ENCODE measurements at regions not wholly inside any gene's neighbourhood (a gene's known extent, or its start where the extent isn't known, plus 50 kb on each side); places are given as distances from the start of the nearest gene placed in this dataset.

DNA sequence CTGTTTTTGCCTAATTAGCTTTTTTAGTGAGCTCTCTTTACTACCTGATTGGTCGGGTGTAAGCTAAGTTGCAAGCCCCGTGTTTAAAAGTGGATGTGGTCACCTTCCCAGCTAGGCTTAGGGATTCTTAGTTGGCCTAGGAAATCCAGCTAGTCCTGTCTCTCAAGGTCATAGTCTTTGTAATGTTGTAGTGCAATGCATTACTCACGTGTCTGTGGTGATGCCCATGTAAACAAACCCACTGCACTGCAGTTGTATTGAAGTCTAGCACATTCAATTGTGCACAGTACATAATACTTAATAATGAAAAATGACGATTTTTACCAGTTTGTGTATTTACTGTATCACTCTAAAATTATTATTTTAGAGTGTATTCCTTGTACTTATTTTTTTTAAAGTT, 335.5 kb downstream of the NUAK1 start:
- H3K36me3 Mint-ChIP-seq = no peaks in the 10 kb centered on the region

DNA sequence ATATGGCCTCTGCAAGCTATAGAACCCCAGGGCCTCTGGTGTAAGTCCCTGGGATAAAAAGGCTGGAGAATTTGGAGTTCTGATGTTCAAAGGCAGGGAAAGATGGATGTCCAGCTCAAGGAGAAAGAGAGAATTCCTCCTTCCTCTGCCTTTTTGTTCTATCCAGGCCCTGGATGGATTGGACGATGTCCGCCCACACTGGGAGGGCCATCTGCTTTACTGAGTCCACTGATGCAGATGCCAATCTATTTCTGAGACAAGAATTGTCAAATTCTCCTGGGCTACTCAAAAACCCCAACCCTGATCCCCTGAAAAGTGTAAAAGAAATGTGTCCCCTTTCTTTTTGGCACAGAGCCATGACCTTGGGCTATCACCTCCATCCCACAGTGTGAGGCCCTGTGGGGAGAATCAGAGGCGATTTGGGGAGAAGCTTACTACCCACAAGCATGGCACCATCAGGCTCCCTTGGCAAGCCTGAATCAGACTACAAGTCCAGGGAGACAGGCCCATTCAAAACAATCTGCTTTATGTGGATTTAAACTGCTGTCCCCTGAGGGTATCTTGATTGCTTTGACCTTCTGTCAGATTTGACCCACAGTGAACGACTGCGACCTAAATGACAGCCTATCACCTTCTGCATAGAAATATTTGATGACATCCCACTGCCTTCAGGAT, 334.0 kb downstream of the NUAK1 start:
- H3K79me2 ChIP-seq (ENCODE audit: insufficient read depth, low read length) = no peaks in the 10 kb centered on the region
- DNase-seq = no peak
- no peaks in the 10 kb centered on the region for H3K9me3 ChIP-seq (replicated peaks in 1 of 2; ENCODE audit: control insufficient read depth in 1 of 2, insufficient read depth in 1 of 2, low read length in 2 of 2)
- peaks cover 0 to 2% of the 10 kb centered on the region in 2 donors for H3K27me3 ChIP-seq (ENCODE audit: control insufficient read depth in 2 of 2, insufficient read depth in 2 of 2, low read length in 2 of 2)
- H3K4me2 ChIP-seq (replicated peaks; ENCODE audit: extremely low read depth, low read length, poor library complexity, severe bottlenecking) = no peak overlapping the region
- no peak overlapping the region for H3K9ac ChIP-seq (ENCODE audit: insufficient read depth, low read length, poor library complexity, severe bottlenecking)
- no peak overlapping the region for H3K27ac Mint-ChIP-seq
- H3K4me3 ChIP-seq (replicated peaks in 1 of 3; ENCODE audit: low read depth in 2 of 3, low read length in 3 of 3) = no peak overlapping the region
- TF ChIP-seq, protein P1, sequence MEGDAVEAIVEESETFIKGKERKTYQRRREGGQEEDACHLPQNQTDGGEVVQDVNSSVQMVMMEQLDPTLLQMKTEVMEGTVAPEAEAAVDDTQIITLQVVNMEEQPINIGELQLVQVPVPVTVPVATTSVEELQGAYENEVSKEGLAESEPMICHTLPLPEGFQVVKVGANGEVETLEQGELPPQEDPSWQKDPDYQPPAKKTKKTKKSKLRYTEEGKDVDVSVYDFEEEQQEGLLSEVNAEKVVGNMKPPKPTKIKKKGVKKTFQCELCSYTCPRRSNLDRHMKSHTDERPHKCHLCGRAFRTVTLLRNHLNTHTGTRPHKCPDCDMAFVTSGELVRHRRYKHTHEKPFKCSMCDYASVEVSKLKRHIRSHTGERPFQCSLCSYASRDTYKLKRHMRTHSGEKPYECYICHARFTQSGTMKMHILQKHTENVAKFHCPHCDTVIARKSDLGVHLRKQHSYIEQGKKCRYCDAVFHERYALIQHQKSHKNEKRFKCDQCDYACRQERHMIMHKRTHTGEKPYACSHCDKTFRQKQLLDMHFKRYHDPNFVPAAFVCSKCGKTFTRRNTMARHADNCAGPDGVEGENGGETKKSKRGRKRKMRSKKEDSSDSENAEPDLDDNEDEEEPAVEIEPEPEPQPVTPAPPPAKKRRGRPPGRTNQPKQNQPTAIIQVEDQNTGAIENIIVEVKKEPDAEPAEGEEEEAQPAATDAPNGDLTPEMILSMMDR (IDR thresholded peaks at IDR 0.05) = no peak
- H3K9me3 Mint-ChIP-seq = peaks cover 0 to 6% (median 5%) of the 10 kb centered on the region in 7 donors
- no peak overlapping the region for H3K4me3 Mint-ChIP-seq
- WGBS (ENCODE audit: insufficient coverage) = 100% methylated on average over 1 of the region's 5 CpGs
- H3K36me3 ChIP-seq (replicated peaks in 1 of 2; ENCODE audit: control insufficient read depth in 1 of 2, insufficient read depth in 2 of 2, low read length in 2 of 2) = no peaks in the 10 kb centered on the region
- H4K20me1 ChIP-seq (ENCODE audit: insufficient read depth, low read length) = no peaks in the 10 kb centered on the region
- intact Hi-C loops (cut with micrococcal nuclease) = no loop called here
- no peak overlapping the region for H3K27ac ChIP-seq (ENCODE audit: low read depth in 1 of 2, low read length in 2 of 2)
- no peaks in the 10 kb centered on the region for H3K36me3 Mint-ChIP-seq
- H3K4me1 Mint-ChIP-seq = no peaks in the 10 kb centered on the region
- peaks cover 2 to 5% (median 3%) of the 10 kb centered on the region in 3 donors for H3K27me3 Mint-ChIP-seq (ENCODE audit: low read depth in 3 of 3)
- no peaks in the 10 kb centered on the region for H3K4me1 ChIP-seq (ENCODE audit: control insufficient read depth in 1 of 2, insufficient read depth in 2 of 2, low read length in 2 of 2)
- no peak overlapping the region for H2AFZ ChIP-seq (ENCODE audit: insufficient read depth, low read depth, low read length, poor library complexity, severe bottlenecking)

More for the DNA sequence above, 335.5 kb downstream of the NUAK1 start:
- H3K4me1 ChIP-seq (ENCODE audit: control insufficient read depth in 1 of 2, insufficient read depth in 2 of 2, low read length in 2 of 2) = no peaks in the 10 kb centered on the region
- no peaks in the 10 kb centered on the region for H3K79me2 ChIP-seq (ENCODE audit: insufficient read depth, low read length)
- H3K27ac ChIP-seq (ENCODE audit: low read depth in 1 of 2, low read length in 2 of 2) = no peak overlapping the region
- H3K4me3 ChIP-seq (replicated peaks in 1 of 3; ENCODE audit: low read depth in 2 of 3, low read length in 3 of 3) = no peak overlapping the region
- no peaks in the 10 kb centered on the region for H4K20me1 ChIP-seq (ENCODE audit: insufficient read depth, low read length)
- intact Hi-C loops (cut with micrococcal nuclease) = no loop called here
- peaks cover 2 to 5% (median 3%) of the 10 kb centered on the region in 3 donors for H3K27me3 Mint-ChIP-seq (ENCODE audit: low read depth in 3 of 3)
- no peak overlapping the region for H3K4me2 ChIP-seq (replicated peaks; ENCODE audit: extremely low read depth, low read length, poor library complexity, severe bottlenecking)
- no peaks in the 10 kb centered on the region for H3K9me3 ChIP-seq (replicated peaks in 1 of 2; ENCODE audit: control insufficient read depth in 1 of 2, insufficient read depth in 1 of 2, low read length in 2 of 2)
- H3K9ac ChIP-seq (ENCODE audit: insufficient read depth, low read length, poor library complexity, severe bottlenecking) = no peak overlapping the region
- H3K9me3 Mint-ChIP-seq = peaks cover 2 to 8% (median 5%) of the 10 kb centered on the region in 7 donors
- H3K36me3 ChIP-seq (replicated peaks in 1 of 2; ENCODE audit: control insufficient read depth in 1 of 2, insufficient read depth in 2 of 2, low read length in 2 of 2) = no peaks in the 10 kb centered on the region
- no peak overlapping the region for H3K4me3 Mint-ChIP-seq
- peaks cover 0 to 1% of the 10 kb centered on the region in 2 donors for H3K27me3 ChIP-seq (ENCODE audit: control insufficient read depth in 2 of 2, insufficient read depth in 2 of 2, low read length in 2 of 2)
- no peaks in the 10 kb centered on the region for H3K4me1 Mint-ChIP-seq
- H3K27ac Mint-ChIP-seq = no peak overlapping the region
- WGBS (ENCODE audit: insufficient coverage) = no CpG with 5 or more reads among the region's 4 CpGs
- TF ChIP-seq, protein P1 (IDR thresholded peaks at IDR 0.05) = no peak
- no peak overlapping the region for H2AFZ ChIP-seq (ENCODE audit: insufficient read depth, low read depth, low read length, poor library complexity, severe bottlenecking)
- DNase-seq = no peak
